GM19328 (cell line): ENCODE measurements at regions not wholly inside any gene's neighbourhood (a gene's known extent, or its start where the extent isn't known, plus 50 kb on each side); places are given as distances from the start of the nearest gene placed in this dataset.
"Not testable (repeated sequence)": the region's sequence is repeated elsewhere in the genome, so short reads cannot be mapped to it uniquely, and the experiment has no call there.

Source experiments
- ATAC-seq: cut with Tn5 transposase; IDR thresholded peaks from one replicate; pipeline ENCODE4 v1.9.1; 2021; ENCODE audit warnings: mild to moderate bottlenecking, moderate library complexity; ENCODE audit not compliant: unreplicated experiment

DNA sequence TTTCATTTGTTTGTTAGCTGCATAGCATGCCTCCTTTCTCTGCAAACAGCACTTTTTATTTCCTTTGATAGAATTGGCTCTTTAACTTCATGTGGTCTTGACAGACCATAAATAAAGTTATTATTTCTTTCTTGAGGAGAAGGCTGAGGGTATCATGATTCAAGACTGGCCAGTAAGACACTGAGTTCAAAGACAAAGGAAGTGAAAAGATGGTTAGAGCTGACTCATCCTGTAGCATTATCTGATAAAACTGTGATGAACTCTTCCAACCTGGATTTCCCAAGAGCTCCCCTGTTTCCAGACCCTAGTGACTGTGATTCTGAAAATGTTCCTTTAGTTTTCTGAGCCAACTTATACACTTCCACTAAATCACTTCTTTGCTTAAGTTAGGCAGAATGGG lies 179.3 kb upstream of the FAT3 start:
- ATAC-seq: no peak

DNA sequence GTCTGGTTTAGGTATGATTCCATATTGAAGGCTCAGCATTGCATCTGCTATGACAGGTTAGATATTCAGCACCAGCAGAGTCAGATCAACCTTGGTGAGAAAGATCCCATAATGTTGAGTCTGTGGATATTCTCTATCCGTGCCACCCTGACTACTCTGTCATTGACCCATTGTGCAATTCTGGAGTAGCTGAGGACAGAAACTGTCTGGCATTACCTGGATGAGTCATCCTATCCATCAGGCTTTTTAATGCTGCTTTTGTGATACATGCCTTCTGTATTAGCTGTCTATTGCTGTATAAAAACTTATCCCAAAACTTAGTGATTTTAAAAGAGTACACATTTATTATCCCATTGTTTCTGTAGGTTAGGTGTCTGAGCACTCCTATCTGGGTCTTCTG lies 189.1 kb upstream of the FAT3 start:
- ATAC-seq: no peak

DNA sequence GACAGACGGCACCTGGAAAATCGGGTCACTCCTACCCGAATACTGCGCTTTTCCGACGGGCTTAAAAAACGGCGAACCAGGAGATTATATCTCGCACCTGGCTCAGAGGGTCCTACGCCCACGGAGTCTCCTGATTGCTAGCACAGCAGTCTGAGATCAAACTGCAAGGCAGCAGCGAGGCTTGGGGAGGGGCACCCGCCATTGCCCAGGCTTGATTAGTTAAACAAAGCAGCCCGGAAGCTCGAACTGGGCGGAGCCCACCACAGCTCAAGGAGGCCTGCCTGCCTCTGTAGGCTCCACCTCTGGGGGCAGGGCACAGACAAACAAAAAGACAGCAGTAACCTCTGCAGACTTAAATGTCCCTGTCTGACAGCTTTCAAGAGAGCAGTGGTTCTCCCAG lies 197.5 kb upstream of the FAT3 start:
- not testable (repeated sequence) for ATAC-seq

DNA sequence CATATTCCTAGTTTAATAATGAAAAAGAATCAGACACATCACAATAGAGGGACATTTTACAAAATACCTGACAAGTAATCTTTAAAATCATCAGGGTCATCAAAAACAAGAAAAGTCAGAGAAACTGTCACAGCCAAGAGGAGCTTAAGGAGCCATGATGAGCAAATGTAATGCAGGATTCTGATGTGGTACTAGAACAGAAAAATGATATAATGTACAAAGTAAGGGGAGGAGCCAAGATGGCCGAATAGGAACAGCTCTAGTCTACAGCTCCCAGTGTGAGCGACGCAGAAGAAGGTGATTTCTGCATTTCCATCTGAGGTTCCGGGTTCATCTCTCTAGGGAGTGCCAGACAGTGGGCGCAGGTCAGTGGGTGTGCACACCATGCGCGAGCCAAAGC lies 198.0 kb upstream of the FAT3 start:
- no peak for ATAC-seq

DNA sequence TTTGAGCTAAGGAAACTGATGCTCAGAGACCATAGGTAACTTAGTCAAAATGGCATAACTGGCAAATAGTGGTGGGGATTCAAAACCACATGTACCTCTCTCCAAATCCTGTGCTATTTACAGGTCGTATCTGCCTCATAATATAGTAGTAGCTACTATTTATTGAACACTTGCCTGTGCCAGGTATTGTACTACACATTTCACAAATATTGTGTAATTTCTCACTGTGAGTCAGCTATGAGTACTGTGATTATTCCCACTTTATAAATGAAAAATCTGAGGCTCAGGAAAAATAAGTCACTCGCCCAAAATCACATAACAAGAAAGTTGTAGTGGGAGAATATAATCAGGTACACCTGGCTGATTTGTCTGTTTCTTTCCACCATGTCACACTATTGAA lies 199.8 kb upstream of the FAT3 start:
- ATAC-seq: no peak

DNA sequence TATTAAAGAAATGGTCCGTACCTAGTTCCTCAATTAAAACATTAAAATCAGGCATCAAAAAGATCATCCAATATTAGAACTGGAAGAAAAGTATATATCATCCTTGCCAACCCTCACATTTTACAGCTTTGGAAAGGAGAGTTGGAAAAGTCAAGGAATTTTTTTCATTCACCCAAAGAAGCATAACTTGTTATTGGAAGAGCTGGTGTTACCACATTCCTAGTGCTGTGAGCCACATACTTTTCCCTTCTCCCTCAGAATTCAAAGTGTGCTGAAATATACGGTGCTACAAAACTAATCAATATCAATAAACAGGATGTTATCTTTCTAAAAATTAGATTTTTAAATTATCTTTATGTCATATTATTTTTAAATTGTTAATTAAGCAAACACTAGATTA lies 202.1 kb upstream of the FAT3 start:
- ATAC-seq: no peak

DNA sequence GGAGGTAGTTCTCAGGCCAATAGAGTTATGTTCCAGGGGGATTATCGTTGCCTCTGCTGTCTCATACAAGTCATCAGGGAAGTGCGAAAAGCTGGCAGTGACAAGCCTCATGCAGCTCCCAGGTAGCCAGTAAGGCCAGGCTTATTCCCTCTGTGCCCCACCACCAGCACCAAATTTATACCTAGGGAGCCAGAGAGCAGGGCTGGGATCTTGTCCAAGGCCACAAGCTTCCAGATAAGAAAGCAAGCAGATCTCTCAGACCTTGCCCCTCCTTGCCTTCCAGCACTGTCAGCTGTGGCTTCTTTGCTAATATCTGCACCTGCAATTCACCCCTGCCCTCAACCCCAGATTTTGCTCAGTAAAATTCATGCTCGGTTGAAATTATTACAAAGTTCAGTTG lies 206.3 kb upstream of the FAT3 start:
- ATAC-seq: no peak

DNA sequence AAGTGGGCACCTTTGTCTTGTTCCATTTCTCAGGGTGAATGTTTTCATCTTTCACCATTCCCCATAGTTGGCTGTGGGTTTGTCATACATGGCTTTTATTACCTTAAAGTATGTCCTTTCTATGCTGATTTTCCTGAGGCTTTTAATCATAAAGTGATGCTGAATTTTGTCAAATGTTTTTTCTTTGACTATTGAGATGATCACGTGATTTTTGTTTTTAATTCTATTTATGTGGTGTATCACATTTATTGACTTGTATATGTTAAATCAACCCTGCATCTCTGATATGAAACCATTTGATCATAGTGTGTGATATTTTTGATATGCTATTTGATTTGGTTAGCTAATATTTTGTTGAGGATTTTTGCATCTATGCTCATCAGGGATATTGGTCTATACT lies 216.4 kb upstream of the FAT3 start:
- ATAC-seq: no peak

DNA sequence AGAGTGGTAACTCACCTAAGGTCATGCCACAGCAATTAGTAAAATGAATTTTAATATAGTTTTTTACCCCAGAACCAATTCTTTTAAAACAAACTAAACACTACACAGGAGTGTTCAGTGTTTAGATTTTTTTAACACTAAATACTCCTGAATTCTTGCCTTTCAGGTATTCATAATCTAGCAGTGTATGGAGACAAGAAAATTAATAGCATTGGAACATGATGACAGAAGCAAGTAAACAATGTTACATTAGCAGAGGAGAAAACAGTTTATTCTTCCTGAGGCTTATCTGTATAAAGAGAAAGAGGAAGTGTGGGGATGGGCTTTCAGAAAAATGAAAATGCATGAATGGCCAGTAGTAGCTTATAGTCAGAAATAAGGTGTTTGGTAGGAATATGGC lies 222.1 kb upstream of the FAT3 start:
- ATAC-seq: no peak

DNA sequence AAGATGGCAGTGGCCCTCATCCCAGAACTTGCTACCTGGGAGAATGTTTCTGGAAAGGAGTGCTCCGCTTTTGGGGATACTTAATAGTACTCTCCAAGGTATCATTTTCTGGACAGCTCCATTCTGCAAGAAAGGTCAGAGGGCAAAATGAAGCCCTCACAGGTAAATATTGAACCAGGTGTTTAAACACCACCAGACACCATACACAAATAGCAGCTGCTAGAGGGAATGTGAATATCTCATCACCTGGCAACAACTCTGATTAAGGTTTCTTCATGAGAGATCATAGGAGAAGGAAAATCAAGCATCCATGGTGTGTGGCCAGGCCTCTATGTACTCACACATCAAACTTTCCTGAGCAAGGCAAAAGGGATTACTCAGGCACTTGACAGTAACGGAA lies 226.1 kb upstream of the FAT3 start:
- ATAC-seq: no peak

DNA sequence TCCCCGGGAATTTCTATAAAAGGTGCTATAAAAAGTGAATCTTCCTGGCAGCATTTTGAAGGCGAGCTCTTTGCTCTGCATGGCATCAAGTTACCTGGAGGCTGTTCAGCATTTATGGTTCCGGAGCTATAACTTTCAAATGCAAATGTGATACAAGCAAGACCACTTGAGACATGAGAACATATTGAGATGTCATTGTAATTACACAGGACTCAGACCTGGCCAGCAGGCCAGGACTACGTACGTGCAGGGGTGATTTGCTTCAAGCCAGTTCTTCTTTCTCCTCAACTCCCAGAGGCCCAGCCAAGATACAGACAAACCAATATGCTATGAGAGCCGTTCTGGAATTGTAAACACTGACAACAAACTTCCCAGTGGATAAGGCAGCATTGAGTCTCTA lies 227.4 kb upstream of the FAT3 start:
- no peak for ATAC-seq

DNA sequence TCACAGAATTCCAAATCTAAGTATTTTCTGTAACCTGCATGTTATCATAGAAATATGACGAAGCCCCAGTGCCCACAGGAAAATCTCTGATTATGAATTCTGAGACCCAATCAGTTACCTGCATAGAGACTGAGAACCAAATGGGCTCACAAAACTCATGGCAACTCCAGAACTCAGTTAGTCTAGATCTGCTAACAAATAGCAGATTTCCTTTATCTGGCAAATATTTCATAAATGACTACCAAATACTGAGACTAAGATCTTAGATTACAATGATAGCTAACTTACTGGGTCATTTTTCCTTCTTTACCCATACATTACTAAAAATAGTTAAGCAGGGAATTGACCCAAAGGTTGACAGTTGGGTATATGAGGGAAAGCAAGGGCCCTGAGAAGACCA lies 228.1 kb upstream of the FAT3 start:
- ATAC-seq: no peak

DNA sequence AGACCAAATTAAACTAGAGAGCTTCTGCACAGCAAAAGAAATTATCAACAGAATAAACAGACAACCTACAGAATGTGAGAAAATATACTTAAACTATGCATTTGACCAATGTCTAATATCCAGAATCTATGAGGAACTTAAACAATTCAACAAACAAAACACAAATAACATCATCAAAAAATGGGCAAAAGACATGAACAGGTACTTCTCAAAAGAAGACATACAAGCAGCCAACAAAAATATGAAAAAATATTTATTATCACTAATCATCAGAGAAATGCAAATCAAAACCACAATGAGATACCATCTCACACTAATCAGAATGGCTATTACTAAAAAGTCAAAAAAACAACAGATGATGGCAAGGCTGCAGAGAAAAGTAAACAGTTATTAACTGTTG lies 236.2 kb upstream of the FAT3 start:
- ATAC-seq: not testable (repeated sequence)

DNA sequence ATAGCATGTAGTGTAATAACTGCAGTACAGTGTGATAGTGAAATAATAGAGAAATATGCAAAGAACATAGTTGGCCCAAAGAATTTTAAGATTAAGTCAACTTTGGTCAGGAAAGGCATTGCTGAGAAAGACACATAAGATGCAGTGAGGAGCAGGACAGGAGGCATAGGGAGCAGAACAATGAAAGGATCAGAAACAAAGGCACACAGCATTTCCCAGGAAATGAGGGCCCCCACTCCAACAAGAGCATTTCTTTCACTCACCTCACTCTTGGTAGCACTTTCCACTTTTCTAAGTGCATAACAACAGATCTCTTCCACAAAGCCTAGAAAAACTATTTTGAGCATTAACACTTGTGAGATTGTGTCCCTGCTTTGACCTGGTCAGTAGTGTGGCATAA lies 238.4 kb upstream of the FAT3 start:
- no peak for ATAC-seq

DNA sequence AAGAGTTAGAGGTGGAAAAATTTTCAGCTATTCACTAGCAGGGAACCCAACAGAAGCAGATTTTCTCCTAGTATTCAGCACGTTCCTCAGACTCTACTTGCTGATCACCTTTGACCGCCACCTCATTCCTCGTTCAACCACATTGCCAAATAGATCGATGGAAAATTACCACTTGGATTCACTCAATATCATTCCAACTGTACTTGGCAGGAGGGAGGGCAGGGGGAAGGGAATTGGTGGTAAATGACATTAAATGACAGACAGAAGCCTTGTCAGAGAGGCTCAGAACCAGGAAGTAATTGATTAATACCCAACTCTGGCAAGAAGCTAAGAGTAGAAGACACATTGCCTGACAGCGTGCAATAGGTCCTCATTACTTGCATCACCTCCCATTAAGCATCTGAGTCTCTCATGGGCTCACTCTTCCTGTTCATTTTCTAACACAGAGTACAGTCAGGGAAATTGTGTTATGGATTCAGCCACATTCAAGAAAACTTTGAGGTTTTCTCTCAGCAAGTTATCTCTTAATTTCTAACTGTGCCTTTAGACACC lies 240.5 kb upstream of the FAT3 start:
- ATAC-seq: no peak

DNA sequence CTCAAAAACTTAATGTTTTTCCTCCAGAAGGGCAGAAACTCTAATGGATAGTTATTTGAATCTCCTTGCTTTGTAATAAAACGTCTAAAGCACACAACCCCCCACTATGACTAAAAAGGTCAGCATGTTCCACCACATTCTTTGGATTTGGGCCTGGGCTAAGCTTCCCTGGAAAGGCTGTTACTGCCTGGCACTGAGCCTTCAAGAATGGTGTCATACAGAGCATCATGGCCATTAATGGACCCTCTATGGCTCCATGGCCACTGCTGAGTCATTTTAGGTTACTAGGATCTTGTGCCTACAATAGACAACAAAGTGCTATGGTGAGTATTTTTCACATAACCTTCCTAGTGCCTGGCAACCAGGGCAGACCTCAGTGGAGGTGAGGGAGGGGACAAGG lies 242.6 kb upstream of the FAT3 start:
- ATAC-seq: no peak

DNA sequence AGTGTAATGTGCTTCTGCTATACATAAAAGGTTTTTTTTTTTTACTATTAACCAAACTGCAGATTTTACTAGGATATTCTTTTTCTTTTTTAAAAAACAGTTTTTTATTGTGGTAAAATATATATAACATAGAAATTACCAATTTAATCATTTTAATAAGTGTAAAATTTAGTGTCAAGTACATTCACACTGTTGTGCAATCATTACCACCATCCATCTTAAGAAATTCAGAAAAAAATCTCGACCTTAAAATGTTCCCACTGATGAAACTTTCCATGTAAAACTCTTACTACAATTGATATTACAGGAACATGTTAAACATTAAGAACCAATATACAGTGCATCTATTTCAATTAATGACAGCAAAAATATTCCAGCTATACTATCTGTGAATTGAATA lies 244.8 kb upstream of the FAT3 start:
- ATAC-seq: no peak

DNA sequence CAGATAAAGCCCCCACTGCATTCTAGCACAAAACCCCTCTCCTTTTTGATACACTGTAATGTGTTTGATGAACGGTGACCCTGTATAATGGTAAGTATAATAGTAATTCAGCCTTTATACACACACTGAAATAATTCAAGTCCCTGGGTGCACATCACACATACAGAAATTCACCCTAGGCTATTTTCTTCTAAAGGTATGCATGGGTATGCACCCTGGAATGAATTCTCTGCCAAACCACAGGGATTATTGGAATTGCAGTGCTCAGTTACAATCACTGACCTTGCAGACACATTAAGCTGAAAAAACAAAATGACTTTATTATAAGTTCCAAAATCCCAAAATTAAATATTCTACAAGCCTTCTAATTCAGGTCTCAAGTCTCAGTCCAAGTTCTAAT lies 245.9 kb upstream of the FAT3 start:
- ATAC-seq: no peak

DNA sequence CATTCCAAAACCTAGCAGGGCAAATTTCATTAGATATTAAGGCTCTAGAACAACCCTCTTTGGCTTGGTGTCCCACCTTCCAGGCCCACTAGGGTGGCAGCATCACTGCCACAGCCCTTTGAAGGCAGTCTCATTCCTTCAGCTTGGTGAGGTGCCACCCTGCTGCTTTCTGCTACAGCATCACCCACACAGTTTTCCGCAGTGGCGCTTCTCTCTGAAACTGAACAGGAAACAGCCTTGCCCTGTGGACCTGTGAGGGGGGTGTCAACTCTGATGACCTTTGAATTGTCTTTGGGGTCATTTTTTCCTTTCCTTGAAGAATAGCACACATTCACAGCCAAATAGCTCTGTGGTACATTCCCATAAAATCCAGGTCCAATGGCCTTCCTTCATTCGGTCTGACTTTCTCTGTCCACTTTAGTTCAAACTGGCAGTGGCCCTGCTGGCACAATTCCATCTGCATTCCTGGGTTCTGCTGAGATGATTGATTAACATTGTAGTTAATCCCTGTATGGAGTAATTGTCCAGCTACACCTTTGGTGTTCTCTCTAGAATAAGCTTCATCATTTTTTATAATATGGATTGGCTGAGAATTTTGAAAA lies 251.9 kb upstream of the FAT3 start:
- ATAC-seq: no peak

DNA sequence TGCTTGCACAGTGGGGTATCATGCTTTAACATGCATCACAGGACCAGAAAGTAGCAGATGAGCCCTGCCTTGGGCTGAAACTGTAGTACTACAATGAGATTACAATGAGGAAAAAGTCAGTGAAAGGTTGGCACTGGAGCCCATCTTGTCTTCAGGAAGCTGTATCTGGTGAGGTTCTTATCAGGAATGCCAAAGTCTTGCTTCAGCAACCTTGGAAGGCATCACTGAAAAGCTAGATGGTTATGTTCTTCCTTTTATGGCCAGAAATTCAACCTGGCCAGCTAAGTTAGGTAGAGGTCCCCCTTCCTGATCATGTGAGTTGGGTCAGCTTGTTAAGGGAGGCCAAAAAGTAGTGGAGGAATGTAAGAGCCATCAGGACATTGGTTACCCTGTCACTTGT lies 254.0 kb upstream of the FAT3 start:
- no peak for ATAC-seq

DNA sequence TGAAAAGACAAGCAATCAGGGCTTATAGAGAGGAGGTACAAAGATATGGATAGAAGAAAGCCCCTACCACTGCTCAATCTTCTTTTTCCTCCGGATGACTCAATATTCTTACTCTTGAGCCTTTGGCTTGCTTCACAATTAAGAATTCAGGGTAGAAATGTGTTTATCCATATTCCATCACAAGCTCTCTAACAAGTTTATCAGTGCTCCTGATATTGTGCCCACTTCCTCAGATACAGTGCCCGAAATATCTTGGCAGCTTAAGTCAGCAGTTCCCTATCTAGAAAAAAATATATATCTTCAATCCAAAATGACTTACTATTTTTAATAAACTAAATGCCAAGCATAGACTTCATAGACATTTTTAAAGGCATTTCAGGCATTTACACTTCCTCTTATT lies 255.1 kb upstream of the FAT3 start:
- ATAC-seq: no peak

DNA sequence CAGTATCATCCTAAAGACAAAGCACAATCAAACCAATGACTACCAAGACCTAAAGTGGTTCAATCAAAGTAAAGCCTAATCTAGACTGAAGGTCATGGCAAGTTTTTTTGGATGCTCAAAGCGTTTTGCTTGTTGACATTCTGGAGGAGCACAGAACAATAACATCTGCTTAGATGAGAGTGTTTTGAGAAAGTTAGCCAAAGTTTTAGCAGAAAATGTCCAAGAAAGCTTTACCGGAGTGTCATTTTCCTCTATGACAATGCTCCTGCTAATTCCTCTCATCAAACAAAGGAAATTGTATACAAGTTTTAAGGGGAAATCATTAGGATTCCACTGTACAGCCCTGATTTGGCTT lies 256.9 kb upstream of the FAT3 start:
- ATAC-seq: no peak

DNA sequence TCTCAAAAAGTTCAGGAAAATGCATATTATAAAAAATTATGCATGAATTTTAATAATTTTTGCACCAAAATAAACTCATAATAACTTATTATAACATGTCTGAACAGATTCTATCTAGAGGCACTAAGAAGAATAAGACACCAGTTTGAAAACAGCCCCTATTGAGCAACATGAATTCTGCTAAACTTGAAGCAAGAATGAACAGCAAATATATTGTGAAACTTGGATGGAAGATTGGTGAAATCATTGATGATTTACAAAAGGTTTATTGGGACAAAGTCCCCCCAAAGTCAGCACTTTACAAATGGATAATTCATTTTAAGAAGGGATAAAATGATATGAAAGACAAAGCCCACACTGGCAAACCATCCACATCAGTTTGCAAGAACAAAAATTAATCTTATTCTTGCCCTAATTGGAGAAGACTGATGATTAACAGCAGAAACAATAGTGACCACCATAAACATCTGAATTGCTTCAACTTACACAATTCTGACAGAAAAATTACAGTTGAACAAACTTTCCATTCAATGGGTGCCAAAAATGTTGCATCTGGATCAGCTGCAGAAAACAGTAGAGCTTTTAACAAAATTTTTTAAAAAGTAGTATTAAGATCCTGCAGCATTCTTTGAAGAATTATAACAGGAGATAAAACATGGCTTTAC lies 257.5 kb upstream of the FAT3 start:
- ATAC-seq: no peak
